ENCODE measurements at regions not wholly inside any gene's neighbourhood (a gene's known extent, or its start where the extent isn't known, plus 50 kb on each side); places are given as distances from the start of the nearest gene placed in this dataset.
A peak's percentile ranks its signal among the peaks of the same experiment; 100 is the strongest.
"Not testable (repeated sequence)": the region's sequence is repeated elsewhere in the genome, so short reads cannot be mapped to it uniquely, and the experiment has no call there.

DNA sequence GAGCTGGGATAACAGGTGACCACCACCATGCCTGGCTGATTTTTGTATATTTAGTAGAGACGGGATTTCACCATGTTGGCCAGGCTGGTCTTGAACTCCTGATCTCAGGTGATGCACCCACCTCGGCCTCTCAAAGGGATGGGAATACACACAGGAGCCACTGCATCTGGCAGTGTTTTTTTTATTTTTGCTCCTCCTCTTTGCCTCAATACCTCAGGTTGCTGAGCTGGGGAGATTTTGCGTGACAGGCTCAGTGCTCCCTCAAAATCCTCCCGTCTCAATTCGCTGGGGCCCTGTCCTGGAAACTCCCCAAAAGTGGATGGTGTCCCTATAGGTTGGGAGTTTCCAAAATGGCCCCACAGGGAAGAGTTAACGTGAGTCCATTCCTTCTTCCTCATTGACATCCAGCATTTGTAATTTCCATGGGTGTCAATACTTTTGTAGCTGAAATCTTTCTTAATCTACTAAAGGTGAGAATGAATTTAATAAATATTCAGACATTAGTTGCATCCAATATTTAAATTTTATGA lies 71.8 kb downstream of the GGTLC2 start:
- no peak for DNase-seq

DNA sequence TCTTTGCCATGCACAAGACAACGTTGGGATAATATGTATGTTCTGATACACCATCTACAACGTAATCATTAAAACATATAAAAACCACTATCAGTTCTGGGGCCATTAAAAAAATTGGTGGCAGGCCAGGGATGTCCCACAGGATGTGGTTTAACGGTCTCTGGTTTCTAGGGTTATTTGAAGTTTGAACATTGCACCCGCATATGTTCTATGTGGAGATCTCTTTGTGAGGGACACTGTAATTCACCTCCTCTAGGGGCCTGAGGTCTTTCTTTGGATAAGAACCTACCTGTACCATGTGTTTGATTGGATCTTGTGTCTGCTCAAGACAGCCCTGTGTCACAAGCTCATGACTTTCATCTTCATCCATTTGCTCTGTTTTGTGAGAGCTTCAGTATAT lies 73.2 kb downstream of the GGTLC2 start:
- DNase-seq = no peak

DNA sequence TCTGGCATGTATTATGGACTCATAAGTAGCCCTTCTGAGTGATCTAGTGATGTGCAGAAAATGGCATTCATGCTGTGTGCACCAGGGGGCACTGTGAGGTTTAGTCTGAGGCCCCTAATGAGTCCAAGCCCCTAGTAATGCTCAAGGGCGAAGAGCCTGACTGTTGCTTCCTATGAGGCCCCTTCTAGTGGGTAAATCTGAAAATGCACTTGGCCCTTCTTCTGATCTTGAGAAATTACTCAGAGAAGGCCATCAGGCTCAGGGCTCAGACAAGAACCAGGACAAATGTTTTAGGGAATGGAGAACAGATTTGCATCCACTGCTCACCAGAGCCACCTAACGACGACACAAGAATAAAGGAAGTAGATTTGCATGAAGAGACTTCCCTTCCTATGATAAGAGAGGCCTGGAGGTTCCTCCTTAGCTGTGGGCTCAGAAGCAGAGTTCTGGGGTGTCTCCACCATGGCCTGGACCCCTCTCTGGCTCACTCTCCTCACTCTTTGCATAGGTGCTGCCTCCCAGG lies 75.8 kb downstream of the GGTLC2 start:
- peak; percentile 21 for DNase-seq

DNA sequence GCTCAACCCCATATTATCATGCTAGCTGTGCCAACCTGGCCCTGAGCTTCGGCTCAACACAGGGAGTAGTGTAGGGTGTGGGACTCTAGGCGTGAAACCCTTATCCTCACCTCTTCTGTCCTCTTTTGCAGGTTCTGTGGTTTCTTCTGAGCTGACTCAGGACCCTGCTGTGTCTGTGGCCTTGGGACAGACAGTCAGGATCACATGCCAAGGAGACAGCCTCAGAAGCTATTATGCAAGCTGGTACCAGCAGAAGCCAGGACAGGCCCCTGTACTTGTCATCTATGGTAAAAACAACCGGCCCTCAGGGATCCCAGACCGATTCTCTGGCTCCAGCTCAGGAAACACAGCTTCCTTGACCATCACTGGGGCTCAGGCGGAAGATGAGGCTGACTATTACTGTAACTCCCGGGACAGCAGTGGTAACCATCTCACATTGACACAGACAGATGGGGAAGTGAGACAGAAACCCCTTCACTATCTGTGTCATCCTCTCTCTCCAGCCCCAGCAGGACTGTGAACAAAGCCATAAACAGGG lies 76.4 kb downstream of the GGTLC2 start:
- no peak for DNase-seq

DNA sequence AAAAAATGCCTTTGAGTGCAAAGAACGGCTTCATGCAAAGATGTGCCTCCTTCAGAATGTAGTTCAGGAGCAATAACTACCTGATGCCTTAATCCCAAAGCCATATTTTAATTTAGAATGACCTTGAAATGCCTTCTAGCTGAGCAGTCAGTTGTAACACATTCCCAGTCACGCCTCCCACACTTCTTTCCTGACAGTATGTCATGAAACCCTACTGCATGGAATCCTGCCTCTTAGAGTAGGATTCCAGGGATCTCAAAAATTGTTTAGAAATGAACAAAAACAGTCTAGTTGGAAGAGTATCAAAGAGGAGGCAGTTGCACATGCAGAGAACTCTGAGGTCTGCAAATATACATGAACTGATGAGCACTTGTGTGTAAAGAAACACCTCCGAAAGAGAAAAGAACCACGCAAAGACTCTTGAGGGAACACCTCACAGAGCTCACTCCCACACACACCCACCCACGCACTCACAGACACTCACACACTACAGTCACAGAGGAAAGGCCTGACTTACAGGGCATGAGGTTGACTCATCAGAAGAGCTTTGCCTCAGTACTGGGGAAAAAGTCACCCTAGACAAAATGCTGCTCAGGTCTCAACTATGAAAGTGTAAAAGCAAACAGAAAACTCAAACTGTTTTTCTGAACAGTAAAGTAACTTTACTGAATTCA lies 77.4 kb downstream of the GGTLC2 start:
- DNase-seq = no peak

DNA sequence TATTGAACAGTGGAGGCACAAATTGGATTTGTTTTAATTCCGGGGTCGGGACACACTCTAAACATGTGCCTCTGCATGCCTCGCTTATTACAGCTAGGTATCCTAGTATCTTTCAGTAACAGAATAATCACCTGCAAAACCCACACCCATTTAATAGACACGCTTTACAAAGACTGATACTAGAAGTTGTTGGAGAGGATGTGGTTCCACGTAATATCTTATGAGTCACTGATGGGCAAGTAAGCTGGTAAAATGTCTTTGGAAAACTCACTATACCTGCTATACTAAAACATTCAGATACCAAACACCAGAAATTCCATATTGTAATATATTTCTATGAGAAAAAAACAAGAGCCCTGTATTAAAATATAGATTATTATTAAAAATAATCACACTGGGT lies 84.0 kb downstream of the GGTLC2 start:
- no peak for DNase-seq

DNA sequence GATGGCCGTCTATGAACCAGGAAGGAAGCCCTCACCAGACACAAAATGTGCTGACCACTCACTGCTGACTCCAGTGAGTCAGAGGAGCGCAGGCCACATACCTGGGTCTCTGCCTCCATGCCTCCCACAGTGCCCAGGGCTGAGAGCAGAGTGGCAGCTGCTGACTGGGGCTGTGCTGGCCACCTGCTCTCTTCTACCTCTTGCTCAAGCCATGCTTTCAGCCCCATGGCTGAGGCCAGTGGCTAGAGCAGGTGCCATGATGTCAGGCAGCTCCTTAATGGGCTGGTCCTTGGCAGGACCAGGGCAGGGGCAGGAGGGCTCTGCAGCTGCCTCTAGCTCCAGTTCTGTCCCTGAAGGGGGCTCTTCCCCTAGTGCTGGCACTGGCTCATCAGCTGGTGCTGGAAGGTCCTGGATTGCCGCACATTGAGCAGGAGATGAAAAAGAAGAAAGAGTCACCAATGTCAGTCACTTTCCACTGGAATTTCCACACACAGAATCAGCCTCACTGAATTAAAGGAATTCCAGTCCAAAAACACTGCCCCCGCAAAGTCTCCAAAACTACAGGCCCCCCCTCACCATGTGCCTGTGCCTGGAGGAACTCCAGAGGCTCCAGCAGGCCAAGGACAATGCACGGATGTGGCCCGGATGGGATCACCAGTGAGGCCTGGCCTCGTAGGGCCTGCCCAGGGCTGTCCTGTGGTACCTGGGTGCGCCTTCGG lies 86.4 kb downstream of the GGTLC2 start:
- no peak for DNase-seq

DNA sequence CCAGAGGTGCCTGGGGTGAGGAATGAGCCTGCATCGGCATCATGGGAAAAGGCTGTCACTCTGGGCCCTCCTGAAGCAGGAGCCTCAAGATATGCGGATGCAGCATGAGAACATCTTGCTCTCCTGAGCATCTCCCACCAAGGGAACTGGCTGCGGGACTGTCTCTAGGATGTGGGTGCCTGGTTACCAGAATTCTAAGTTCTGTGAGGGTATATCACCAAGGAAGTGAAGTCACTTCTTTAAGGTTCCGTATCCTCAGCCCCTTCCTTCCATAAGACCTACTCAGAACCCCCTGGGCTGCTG lies 86.9 kb downstream of the GGTLC2 start:
- DNase-seq = no peak

DNA sequence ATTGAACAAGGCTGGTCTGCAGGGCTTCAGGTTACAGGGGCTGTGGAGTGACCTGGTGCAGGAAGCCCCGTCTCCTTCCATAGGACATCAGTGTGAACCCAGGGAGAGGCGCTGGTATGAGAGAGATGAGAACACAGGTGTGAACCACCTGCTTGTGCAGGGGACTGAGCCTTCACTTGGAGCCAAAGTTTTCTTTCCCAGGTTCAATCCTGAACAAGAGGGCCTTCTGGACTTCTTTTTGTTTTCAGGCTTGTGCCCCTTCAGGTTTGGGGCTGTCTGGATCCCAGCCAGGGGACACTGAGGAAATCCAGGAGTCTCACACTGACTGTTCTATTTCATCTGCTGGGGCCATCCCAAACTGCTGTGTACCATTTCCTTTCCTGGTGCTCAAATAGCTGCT lies 88.6 kb downstream of the GGTLC2 start:
- not testable (repeated sequence) for DNase-seq

DNA sequence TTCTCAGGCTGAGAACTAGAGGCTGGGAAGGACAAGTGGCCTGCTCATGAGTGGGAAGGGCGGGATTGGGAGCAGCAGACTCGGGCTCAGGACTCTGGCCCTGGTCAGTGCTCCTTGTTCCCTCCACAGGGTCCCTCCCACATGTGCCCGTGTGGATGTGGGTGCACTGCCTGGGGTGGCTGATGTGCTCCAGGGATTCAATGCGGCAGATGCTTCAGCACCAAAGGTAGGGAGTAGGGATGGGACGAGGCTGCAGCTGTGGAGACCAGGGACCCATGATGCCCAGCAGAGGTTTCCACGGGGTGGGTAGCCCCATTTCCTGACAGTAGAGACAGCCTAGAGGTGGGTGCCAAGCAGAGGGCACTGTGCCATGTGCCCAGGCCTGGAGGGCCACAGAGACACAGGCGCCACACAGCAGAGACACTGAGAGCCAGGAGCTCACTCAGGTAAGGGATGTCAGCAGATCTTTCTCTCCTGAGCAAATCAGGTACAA lies 89.5 kb downstream of the GGTLC2 start:
- DNase-seq = no peak

DNA sequence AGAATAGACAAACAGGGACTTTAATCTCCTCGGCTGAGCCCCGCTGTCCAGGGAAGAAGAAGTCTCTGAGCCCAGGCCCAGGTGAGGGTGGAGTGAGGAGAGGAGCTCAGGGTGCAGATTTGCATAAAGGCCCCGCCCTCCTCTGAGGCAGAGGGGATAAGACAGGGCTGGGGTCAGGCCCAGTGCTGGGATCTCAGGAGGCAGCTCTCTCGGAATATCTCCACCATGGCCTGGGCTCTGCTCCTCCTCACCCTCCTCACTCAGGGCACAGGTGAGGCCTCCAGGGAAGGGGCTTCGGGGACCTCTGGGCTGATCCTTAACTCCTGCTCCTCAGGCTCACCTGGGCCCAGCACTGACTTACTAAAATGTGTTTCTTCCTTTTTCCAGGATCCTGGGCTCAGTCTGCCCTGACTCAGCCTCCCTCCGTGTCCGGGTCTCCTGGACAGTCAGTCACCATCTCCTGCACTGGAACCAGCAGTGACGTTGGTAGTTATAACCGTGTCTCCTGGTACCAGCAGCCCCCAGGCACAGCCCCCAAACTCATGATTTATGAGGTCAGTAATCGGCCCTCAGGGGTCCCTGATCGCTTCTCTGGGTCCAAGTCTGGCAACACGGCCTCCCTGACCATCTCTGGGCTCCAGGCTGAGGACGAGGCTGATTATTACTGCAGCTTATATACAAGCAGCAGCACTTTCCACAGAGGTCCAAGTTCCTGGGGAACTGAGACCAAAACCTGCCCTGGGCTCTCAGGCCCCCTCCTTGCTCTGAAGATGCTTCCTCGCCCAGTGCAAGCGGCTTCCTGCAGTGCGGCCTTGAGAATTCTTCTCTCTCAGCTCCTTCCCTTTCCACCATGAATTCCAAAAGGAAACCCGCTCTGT lies 90.2 kb downstream of the GGTLC2 start:
- DNase-seq = not testable (repeated sequence)

DNA sequence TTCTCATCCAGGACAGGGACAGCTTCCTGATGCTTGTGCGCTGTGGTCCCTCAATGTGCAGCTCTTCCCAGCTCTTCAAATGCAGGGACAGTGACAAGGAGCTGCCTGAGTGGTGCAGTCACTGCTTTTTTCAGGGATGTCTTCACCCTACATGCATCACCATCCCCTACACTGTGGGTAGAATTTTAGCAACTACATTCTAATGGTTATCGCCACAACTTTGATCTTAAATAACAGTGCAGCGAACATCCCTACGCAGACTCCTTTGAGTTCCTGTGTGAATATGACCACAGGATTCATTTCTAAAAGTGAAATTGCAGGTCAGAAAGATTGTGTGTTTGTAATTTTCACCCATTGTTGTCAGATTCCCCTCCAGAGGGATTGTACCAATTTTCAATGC lies 90.9 kb downstream of the GGTLC2 start:
- not testable (repeated sequence) for DNase-seq

DNA sequence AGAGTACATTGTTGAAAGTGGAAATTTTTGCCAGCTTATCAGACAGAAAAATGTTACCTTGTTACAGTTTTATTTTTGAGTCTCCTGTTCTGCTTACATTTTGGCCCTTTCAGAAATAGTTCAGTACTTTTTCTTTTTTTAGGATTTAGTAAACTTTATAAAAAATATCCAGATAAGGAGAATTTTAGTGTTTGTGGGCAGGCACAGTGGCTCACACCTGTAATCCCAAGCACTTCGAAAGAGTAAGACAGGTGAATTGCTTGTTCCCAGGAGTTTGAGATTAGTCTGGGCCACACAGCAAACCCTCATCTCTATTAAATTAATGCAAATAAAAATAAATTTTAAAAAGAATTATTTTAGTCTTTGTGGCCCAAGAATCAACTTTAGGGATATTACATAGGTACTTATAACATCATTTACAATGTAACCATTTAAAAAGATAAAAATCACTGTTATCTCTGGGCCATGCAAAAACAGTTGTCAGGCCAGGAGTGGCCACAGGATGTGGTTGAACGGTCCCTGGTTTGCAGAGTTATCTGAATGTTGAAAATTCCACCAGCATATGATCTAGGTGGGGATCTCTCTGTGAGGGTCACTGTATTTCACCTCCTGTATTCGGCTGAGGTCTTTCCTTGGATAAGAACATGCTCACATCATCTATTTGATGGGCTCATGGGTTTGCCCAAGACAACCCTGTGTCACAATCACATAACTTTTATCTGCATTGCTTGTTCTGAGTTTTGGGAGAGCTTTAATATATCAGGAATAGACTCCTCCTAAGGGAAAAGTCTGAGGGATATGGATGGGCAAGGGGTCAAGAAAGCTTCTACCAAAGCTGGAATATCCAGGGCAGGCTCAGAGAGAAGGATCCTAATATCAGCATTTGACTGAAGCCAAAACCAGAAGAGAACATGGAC lies 91.5 kb downstream of the GGTLC2 start:
- no peak for DNase-seq

DNA sequence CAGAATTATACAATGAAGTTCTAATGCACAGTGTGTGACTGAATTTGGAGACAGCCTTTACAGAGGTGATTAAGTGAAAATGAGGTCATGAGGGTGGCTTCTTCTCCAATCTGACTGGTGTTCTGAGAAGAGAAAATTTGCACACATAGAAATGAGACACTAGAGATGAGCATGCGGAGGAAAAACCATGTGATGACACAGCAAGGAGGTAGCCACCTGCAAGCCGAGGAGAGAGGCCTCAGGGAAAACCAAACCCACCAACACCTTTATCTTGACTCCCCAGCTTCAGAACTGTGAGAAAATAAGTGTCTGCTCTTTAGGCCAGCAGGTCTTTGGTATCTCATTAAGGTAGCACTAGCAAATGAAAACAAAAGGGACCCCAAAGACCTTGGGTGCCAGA lies 93.2 kb downstream of the GGTLC2 start:
- no peak for DNase-seq

DNA sequence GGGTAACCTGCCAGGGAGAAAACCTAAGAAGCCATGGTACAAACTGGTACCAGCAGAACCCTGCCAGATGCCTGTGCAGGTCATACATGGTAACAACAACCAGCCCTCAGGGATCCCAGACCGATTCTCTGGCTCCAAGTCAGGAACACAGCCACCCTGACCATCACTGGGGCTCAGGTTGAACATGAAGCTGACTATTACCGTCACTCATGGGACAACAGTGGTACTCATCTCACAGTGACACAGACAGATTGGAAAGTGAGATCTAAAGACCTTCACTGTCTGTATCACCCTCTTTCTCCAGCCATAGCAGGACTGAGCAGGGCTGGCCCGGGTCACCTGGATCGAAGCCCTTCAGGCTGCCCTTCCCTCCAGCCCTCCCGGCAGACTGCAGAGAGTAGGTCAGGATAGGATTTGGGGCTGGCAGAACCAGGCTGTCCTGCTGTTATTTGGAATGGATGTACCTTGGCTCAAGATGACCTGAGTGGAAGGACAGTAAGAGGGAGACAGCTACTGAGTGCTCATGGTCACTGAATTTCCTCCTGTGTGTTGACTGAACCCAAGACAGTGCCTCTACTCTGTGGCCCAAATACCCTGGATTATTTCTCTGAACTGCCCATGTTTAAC lies 94.7 kb downstream of the GGTLC2 start:
- no peak for DNase-seq

DNA sequence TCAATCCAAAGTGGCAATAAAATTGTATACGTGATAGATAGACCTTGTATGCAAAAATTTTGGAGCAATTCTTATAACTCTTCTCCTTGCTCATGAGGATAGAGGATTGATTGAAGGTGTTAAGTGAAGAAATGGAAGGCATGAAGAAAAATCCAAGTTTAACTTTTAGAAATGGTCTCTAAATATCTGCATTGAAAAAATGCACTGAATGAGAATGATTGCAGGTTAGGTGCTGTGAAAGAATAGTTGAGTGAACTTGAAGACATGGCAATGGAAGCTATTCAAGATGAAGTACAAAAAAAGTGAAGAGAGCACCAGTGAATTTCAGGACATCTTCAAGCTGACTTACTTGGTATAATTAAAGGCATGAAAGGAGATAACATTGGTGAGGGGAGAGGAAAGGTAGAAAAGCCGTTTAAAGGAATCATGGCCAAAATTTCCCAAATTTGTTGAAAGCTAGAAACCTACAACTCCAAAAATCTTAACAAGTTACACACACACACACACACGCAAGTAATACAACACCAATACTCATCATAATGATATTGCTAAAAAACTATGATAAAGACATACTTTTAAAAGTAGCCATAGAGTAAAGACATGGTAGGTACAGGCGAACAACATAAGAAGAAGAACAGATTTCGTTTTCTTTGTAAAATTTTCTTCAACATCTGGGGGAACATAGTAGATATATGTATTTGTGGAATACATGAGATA lies 96.3 kb downstream of the GGTLC2 start:
- no peak for DNase-seq

DNA sequence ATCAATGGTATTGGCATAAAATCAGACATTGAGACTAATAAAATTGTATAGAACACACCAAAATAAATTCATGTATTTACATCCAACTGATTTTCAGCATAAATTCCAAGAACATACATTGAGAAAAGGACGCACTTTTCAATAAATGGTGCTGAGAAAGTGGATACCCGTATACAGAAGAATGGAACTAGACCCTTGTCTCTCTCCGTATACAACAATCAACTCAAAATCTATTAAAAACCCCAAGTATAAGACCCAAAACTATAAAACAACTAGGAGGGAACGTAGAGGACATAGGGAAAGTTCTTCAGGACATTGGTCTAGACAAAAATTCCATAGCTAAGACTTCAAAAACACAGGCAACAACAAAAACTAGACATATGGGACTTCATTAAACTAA lies 97.4 kb downstream of the GGTLC2 start:
- DNase-seq = no peak

DNA sequence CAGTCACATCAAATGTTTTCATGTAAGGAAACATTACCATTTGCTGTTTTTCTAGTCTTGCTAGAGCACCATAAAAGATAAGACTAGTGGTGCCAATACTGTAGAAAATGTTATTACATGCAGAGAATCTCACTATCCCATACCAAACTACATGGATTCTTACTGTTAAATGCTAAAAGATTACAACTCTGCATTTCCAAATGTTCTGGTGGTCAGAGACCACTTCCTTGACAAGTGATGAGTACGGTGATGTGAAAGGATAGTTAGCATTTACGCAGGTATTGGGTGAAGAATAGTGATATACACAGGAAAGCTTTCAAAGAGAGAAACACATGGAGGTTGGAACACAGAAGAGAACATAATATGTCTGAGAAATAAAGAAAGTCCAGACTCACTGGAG lies 98.2 kb downstream of the GGTLC2 start:
- DNase-seq = no peak

DNA sequence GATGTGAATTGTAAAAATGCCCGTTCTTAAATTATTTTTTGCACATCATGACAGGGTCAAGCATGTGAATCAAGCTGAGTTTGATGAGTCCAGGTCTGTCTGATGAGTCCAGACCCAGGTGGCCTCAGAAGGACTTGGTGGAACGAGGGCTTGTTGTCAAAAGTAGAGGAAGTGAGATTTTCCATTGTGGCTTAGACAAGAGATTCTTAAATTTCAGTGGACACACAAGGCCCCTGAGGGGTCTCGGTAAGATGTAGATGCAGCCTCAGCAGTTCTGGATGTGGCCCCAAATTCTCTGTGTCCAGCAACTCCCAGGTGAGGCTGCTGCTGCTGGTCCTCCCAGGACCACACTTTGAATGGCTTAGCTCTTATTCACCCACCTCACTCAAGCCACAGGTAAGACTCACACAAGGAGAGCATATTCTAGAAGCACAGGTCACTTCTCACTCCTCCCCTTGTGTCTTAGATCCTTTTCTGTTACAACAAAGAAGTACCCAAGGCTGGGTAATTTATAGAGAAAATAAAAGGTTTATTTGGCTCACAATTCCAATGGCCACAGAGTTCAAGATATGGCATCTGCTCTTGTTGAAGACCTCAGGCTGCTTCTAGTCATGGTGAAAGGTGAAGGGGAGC lies 98.8 kb downstream of the GGTLC2 start:
- no peak for DNase-seq
